ENCODE measurements at regions not wholly inside any gene's neighbourhood (a gene's known extent, or its start where the extent isn't known, plus 50 kb on each side); places are given as distances from the start of the nearest gene placed in this dataset.
"Not testable (repeated sequence)": the region's sequence is repeated elsewhere in the genome, so short reads cannot be mapped to it uniquely, and the experiment has no call there.

- no peak for DNase-seq
Observed at GRCh38 chr14:56351861-56352260, 227.7 kb upstream of the TMEM260 start.

- DNase-seq = no peak
Observed at GRCh38 chr14:56352999-56353398, 226.6 kb upstream of the TMEM260 start.

- no peak for DNase-seq
Observed at GRCh38 chr14:56357428-56357827, 222.2 kb upstream of the TMEM260 start.

- no peak for DNase-seq
Observed at GRCh38 chr14:56358275-56358674, 221.3 kb upstream of the TMEM260 start.

- no peak for DNase-seq
Observed at GRCh38 chr14:56358851-56359614, 220.6 kb upstream of the TMEM260 start.

GRCh38 chr14:56365663-56366062 lies 213.9 kb upstream of the TMEM260 start:
- not testable (repeated sequence) for DNase-seq

GRCh38 chr14:56367416-56367815 lies 212.2 kb upstream of the TMEM260 start:
- no peak for DNase-seq

- DNase-seq = no peak
Observed at GRCh38 chr14:56371737-56372136, 207.9 kb upstream of the TMEM260 start.

GRCh38 chr14:56374421-56374820 lies 205.2 kb upstream of the TMEM260 start:
- no peak for DNase-seq

- DNase-seq = no peak
Observed at GRCh38 chr14:56378046-56378445, 201.6 kb upstream of the TMEM260 start.

- DNase-seq = no peak
Observed at GRCh38 chr14:56378475-56378877, 201.1 kb upstream of the TMEM260 start.

GRCh38 chr14:56379956-56380355 lies 199.6 kb upstream of the TMEM260 start:
- no peak for DNase-seq

- DNase-seq = no peak
Observed at GRCh38 chr14:56386024-56386423, 193.6 kb upstream of the TMEM260 start.

GRCh38 chr14:56390859-56391258 lies 188.7 kb upstream of the TMEM260 start:
- DNase-seq = no peak

- no peak for DNase-seq
Observed at GRCh38 chr14:56394826-56395530, 184.6 kb upstream of the TMEM260 start.

- no peak for DNase-seq
Observed at GRCh38 chr14:56400109-56400825, 179.3 kb upstream of the TMEM260 start.

- no peak for DNase-seq
Observed at GRCh38 chr14:56412468-56413434, 166.8 kb upstream of the TMEM260 start.

GRCh38 chr14:56413721-56414120 lies 165.9 kb upstream of the TMEM260 start:
- DNase-seq = no peak

GRCh38 chr14:56414236-56414635 lies 165.4 kb upstream of the TMEM260 start:
- DNase-seq = no peak

- no peak for DNase-seq
Observed at GRCh38 chr14:56416213-56416612, 163.4 kb upstream of the TMEM260 start.

GRCh38 chr14:56417173-56417572 lies 162.4 kb upstream of the TMEM260 start:
- DNase-seq = no peak

GRCh38 chr14:56419750-56420149 lies 159.8 kb upstream of the TMEM260 start:
- no peak for DNase-seq

GRCh38 chr14:56422221-56422620 lies 157.4 kb upstream of the TMEM260 start:
- no peak for DNase-seq
